Memory B cell (primary cell): ENCODE measurements at regions not wholly inside any gene's neighbourhood (a gene's known extent, or its start where the extent isn't known, plus 50 kb on each side); places are given as distances from the start of the nearest gene placed in this dataset.
A peak's percentile ranks its signal among the peaks of the same experiment; 100 is the strongest.
"Not testable (repeated sequence)": the region's sequence is repeated elsewhere in the genome, so short reads cannot be mapped to it uniquely, and the experiment has no call there.

Experiments
- ATAC-seq: fragments of 150-1000 bp; cut with Tn5 transposase; 2 replicates; pipeline ENCODE4 v1.10.0; 2021; ENCODE audit warnings: low read depth, mild to moderate bottlenecking, moderate library complexity
- DNase-seq, 2 donors: peaks; one replicate each; pipeline ENCODE4 v3.0.0; 2022; ENCODE audit warnings: low spot score in 2 of 2
- H3K27ac Mint-ChIP-seq: one replicate; pipeline ENCODE4 v1.8.0; 2022; ENCODE audit warnings: mild to moderate bottlenecking, moderate library complexity, mixed read lengths
- H3K27me3 Mint-ChIP-seq: one replicate; pipeline ENCODE4 v1.8.0; 2022; ENCODE audit warnings: mixed read lengths
- H3K36me3 Mint-ChIP-seq: one replicate; pipeline ENCODE4 v1.8.0; 2022; ENCODE audit warnings: mild to moderate bottlenecking, mixed read lengths
- H3K4me1 Mint-ChIP-seq: one replicate; pipeline ENCODE4 v1.8.0; 2022; ENCODE audit warnings: mixed read lengths
- H3K4me3 Mint-ChIP-seq: one replicate; pipeline ENCODE4 v1.8.0; 2022; ENCODE audit warnings: mild to moderate bottlenecking, moderate library complexity, mixed read lengths
- H3K9me3 Mint-ChIP-seq: one replicate; pipeline ENCODE4 v1.8.0; 2022; ENCODE audit warnings: mixed read lengths

DNA sequence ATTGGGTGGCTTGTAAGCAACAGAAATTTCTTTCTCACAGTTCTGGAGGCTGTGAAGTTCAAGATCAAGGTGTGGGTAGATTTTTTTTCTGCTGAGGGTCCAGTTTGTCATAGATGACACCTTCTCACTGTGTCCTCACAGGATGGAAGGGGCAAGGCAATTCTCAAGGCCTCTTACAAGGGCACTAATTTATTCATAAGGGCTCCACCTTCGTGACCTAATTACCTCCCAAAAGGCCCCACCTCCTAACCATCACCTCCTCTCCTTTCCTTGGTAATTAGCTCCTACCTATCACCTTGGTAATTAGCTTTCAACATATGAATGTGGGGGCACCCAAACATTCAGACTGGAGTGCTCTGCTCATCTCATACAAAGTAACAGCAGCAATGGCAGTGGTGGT is 92.3 kb upstream of the CD44 start:
- peaks cover 42% of the 10 kb centered on the region for H3K4me1 Mint-ChIP-seq
- ATAC-seq (no peak), DNase-seq (no peak)
- no peak overlapping the region for H3K4me3 Mint-ChIP-seq
- H3K9me3 Mint-ChIP-seq: peaks cover 5% of the 10 kb centered on the region
- H3K27me3 Mint-ChIP-seq: no peaks in the 10 kb centered on the region
- peaks cover 13% of the 10 kb centered on the region for H3K36me3 Mint-ChIP-seq
- H3K27ac Mint-ChIP-seq: peak overlapping the region; percentile 98

GRCh38 chr11:35047179-35047578 is 91.8 kb upstream of the CD44 start:
- ATAC-seq: peak; percentile 64
- H3K9me3 Mint-ChIP-seq: peaks cover 5% of the 10 kb centered on the region
- peaks cover 13% of the 10 kb centered on the region for H3K36me3 Mint-ChIP-seq
- DNase-seq: peak; percentile 52 to 56
- H3K27me3 Mint-ChIP-seq: no peaks in the 10 kb centered on the region
- H3K4me3 Mint-ChIP-seq: no peak overlapping the region
- peaks cover 41% of the 10 kb centered on the region for H3K4me1 Mint-ChIP-seq
- peak overlapping the region; percentile 98 for H3K27ac Mint-ChIP-seq

- DNase-seq (no peak), ATAC-seq (no peak)
- H3K27ac Mint-ChIP-seq: peak overlapping the region; percentile 98
- peaks cover 5% of the 10 kb centered on the region for H3K9me3 Mint-ChIP-seq
- peaks cover 38% of the 10 kb centered on the region for H3K4me1 Mint-ChIP-seq
- peaks cover 13% of the 10 kb centered on the region for H3K36me3 Mint-ChIP-seq
- H3K4me3 Mint-ChIP-seq: no peak overlapping the region
- no peaks in the 10 kb centered on the region for H3K27me3 Mint-ChIP-seq
These were observed 91.2 kb upstream of the CD44 start for GRCh38 chr11:35047769-35048168.

DNA sequence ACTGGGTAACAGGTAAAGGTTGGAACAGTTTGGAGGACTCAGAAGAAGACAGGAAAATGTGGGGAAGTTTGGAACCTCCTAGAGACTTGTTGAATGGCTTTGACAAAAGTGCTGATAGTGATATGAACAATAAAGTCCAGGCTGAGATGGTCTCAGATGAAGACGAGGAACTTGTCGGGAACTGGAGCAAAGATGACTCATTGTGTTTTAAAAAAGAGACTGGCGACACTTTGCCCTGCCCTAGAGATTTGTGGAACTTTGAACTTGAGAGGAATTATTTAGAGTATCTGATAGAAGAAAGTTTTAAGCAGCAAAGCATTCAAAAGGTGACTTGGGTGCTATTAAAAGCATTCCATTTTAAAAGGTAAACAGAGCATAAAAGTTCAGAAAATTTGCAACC is 90.6 kb upstream of the CD44 start:
- not testable (repeated sequence) for H3K9me3 Mint-ChIP-seq, H3K27me3 Mint-ChIP-seq

DNA sequence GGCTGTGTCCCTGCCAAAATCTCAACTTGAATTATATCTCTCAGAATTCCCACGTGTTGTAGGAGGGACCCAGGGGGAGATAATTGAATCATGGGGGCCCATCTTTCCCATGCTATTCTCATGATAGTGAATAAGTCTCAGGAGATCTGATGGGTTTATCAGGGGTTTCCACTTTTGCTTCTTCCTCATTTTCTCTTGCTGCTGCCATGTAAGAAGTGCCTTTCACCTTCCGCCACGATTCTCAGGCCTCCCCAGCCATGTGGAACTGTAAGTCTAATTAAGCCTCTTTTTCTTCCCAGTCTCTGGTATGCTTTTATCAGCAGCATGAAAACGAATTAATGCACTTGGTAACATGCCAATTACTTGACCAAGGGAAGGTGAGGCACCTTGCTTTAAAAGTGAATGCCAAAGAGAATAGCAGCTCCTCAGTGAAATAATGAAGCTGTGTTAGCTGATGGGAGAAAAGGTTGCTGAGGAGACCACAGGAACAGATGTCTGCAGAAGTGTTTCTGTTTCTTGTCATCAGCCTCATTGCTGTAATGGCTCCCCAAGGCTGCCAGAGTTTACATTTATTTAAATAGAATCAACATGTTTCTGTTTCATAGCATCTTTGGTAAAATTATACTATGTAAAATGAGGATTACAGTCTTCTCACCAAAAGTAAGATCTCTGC is 89.0 kb upstream of the CD44 start:
- ATAC-seq: no peak

More for the DNA sequence above, 90.6 kb upstream of the CD44 start:
- H3K27ac Mint-ChIP-seq: peak overlapping the region; percentile 98
- H3K36me3 Mint-ChIP-seq: peaks cover 13% of the 10 kb centered on the region
- DNase-seq, H3K4me3 Mint-ChIP-seq, ATAC-seq: not testable (repeated sequence)
- peaks cover 38% of the 10 kb centered on the region for H3K4me1 Mint-ChIP-seq

GRCh38 chr11:35050541-35050995 is 88.4 kb upstream of the CD44 start:
- peaks cover 30% of the 10 kb centered on the region for H3K4me1 Mint-ChIP-seq
- H3K4me3 Mint-ChIP-seq: peak overlapping the region; percentile 32
- DNase-seq (no peak), ATAC-seq (no peak)
- peaks cover 5% of the 10 kb centered on the region for H3K9me3 Mint-ChIP-seq
- H3K36me3 Mint-ChIP-seq: peaks cover 13% of the 10 kb centered on the region
- no peaks in the 10 kb centered on the region for H3K27me3 Mint-ChIP-seq
- H3K27ac Mint-ChIP-seq: peak overlapping the region; percentile 84

More for the DNA sequence above, 89.0 kb upstream of the CD44 start:
- no peak for DNase-seq
- H3K4me3 Mint-ChIP-seq: peak overlapping the region; percentile 64
- H3K9me3 Mint-ChIP-seq: peaks cover 5% of the 10 kb centered on the region
- H3K4me1 Mint-ChIP-seq: peaks cover 34% of the 10 kb centered on the region
- no peaks in the 10 kb centered on the region for H3K27me3 Mint-ChIP-seq
- H3K27ac Mint-ChIP-seq: peak overlapping the region; percentile 84
- H3K36me3 Mint-ChIP-seq: peaks cover 13% of the 10 kb centered on the region

- H3K36me3 Mint-ChIP-seq: no peaks in the 10 kb centered on the region
- H3K4me3 Mint-ChIP-seq: no peak overlapping the region
- DNase-seq (no peak), ATAC-seq (no peak)
- H3K9me3 Mint-ChIP-seq: peaks cover 6% of the 10 kb centered on the region
- H3K27me3 Mint-ChIP-seq: no peaks in the 10 kb centered on the region
- peaks cover 31% of the 10 kb centered on the region for H3K4me1 Mint-ChIP-seq
- H3K27ac Mint-ChIP-seq: peak overlapping the region; percentile 83
These were observed 82.4 kb upstream of the CD44 start for GRCh38 chr11:35056391-35057093.

DNA sequence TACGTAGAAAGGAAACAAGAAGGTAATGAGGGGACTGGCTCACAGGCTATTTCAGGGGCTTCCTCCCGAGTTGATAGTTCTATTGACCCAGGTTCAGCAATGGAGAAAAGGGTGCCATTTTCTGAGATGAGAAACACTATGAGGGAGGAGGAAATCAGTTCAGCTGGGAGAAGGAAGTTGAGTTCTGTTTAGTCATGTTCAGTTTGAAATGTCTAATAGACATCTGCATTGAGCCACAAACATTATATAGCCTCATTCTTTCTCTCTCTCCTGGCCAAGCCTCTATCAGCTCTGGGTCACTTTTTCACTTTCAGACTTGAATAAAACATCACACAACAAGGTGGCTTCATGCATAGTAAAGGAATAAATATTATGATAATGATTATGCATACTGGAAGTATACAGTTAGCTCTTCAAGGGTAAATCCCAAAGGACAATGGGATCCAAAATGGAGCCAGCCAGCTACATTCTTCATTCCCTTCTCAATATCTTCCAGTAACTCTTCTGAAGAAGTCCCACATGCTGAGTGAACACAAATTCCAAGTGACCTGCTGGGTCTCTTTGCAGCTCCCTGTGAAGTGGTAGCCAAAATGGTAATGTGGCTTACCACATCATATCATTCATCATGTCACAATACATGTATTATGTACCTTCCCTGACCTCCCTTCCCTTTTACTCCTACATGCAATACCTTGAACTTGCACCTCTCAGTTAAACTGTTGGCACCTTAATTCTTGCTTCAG is 80.9 kb upstream of the CD44 start:
- H3K27ac Mint-ChIP-seq: peak overlapping the region; percentile 83
- DNase-seq: no peak
- H3K36me3 Mint-ChIP-seq: no peaks in the 10 kb centered on the region
- H3K9me3 Mint-ChIP-seq: peaks cover 6% of the 10 kb centered on the region
- peaks cover 31% of the 10 kb centered on the region for H3K4me1 Mint-ChIP-seq
- ATAC-seq: no peak
- no peak overlapping the region for H3K4me3 Mint-ChIP-seq
- H3K27me3 Mint-ChIP-seq: no peaks in the 10 kb centered on the region

DNA sequence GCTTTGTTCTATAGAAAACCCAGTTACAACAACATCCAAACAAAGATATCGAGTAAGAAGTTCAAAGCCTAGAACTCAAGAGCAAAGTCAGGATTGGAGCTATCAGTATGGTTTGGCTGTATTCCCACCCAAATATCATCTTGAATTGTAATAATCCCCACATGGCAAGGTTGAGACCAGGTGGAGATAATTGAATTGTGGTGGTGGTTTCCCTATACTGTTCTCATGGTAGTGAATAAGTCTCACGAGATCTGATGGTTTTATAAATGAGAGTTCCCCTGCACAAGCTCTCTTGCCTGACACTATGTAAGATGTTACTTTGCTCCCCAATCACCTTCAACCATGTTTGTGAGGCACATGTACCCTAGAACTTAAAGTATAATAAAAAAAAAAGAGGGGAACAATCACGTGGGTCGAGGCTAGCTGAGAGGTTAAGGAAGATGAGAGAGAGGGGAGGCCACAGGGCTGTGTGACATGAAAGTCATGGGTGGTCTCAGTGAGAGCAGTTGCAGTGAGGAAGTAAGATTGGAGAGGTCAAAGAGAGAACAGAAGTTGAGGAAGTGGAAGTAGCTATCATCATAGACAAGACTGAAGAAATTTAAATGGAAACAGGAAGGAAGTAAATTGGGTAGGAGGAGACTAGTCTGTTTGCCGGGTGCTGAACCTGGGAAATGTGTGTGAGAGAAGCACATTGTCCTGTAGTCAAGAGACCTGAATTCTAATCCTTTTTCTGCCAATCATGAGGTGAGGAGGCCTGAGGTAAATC is 80.1 kb upstream of the CD44 start:
- Mint-ChIP-seq H3K4me3 (no peak overlapping the region), H3K9me3 (peaks cover 6% of the 10 kb centered on the region), H3K36me3 (no peaks in the 10 kb centered on the region), H3K27ac (peak overlapping the region; percentile 83), H3K27me3 (no peaks in the 10 kb centered on the region), H3K4me1 (peaks cover 31% of the 10 kb centered on the region)
- no peak for DNase-seq
- ATAC-seq: peak; percentile 91

- Mint-ChIP-seq H3K4me3 (no peak overlapping the region), H3K27ac (no peak overlapping the region), H3K36me3 (no peaks in the 10 kb centered on the region), H3K4me1 (peaks cover 38% of the 10 kb centered on the region), H3K27me3 (no peaks in the 10 kb centered on the region), H3K9me3 (peaks cover 3% of the 10 kb centered on the region)
- DNase-seq (no peak), ATAC-seq (no peak)
These were observed 77.2 kb upstream of the CD44 start for GRCh38 chr11:35061516-35062440.

GRCh38 chr11:35063488-35063931 is 75.5 kb upstream of the CD44 start:
- Mint-ChIP-seq H3K36me3 (no peaks in the 10 kb centered on the region), H3K27ac (no peak overlapping the region), H3K27me3 (no peaks in the 10 kb centered on the region), H3K4me3 (no peak overlapping the region), H3K4me1 (peaks cover 34% of the 10 kb centered on the region), H3K9me3 (peaks cover 3% of the 10 kb centered on the region)
- ATAC-seq (no peak), DNase-seq (no peak)

DNA sequence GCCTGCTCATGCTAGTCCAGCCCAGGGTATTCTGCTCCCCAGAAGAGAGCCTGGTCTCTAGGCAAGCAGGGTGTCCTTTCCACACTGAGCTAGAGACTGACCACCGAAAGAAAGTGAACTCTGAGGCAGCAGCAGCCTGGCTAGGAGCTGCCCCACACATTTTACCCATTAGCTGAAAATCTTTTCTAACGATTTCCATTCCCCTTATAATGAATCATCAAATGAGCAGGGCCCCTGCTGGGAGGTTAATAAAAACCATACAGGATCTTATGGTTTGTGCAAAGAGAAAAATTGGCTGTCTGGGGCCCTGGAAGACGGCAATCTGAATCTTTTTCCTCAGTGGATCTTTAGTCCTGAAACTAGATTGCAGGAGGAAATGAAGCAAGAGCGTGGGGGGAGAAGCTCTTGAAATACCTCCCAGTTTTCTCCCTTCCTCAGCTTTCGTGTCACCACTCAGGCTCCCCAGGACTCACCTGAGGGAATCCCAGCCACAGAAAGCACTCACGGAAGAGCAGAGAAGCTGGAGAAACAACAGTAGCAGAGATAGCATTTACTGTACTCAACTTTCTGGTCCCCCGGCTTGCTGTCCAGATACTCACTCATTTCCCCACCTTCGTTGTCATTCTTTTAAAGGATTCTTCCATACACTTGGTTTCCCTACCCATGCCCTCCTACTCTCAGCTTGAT is 74.7 kb upstream of the CD44 start:
- no peaks in the 10 kb centered on the region for H3K27me3 Mint-ChIP-seq
- no peak overlapping the region for H3K27ac Mint-ChIP-seq
- ATAC-seq (no peak), DNase-seq (no peak)
- H3K9me3 Mint-ChIP-seq: no peaks in the 10 kb centered on the region
- H3K4me1 Mint-ChIP-seq: peaks cover 32% of the 10 kb centered on the region
- H3K4me3 Mint-ChIP-seq: no peak overlapping the region
- H3K36me3 Mint-ChIP-seq: no peaks in the 10 kb centered on the region
